ENCODE measurements at regions not wholly inside any gene's neighbourhood (a gene's known extent, or its start where the extent isn't known, plus 50 kb on each side); places are given as distances from the start of the nearest gene placed in this dataset.

GRCh38 chr4:57490520-57491255, 380.5 kb upstream of the IGFBP7 start:
- TF ChIP-seq CTCF (IDR thresholded peaks at IDR 0.05): no peak
- TF ChIP-seq POLR2AphosphoS5 (IDR thresholded peaks at IDR 0.05): no peak
